Natural killer cell (primary cell): ENCODE measurements at regions not wholly inside any gene's neighbourhood (a gene's known extent, or its start where the extent isn't known, plus 50 kb on each side); places are given as distances from the start of the nearest gene placed in this dataset.
"Not testable (repeated sequence)": the region's sequence is repeated elsewhere in the genome, so short reads cannot be mapped to it uniquely, and the experiment has no call there.

Experiments
- ATAC-seq, 3 donors: fragments of 150-1000 bp in 2 of 3; fragments of 200-7000 bp in 1 of 3; cut with Tn5 transposase; 1 replicate in 1 of 3; 2 replicates in 2 of 3; pipeline ENCODE4 v1.10.0; 2021; ENCODE audit warnings: mild to moderate bottlenecking in 2 of 3, moderate library complexity in 2 of 3
- DNase-seq, 2 donors: peaks; one replicate each; pipeline versions ENCODE4 v3.0.0 to v3.0.0-alpha.2; 2013 to 2021; ENCODE audit warnings: mixed read lengths in 1 of 2
- H3K27ac ChIP-seq: one replicate; pipeline ENCODE4 v1.5.1; 2013; ENCODE audit warnings: mild to moderate bottlenecking, low read length
- H3K27me3 ChIP-seq: one replicate; pipeline ENCODE4 v1.6.1; 2013; ENCODE audit warnings: low read length; ENCODE audit not compliant: control insufficient read depth, insufficient read depth
- H3K36me3 ChIP-seq: one replicate; pipeline ENCODE4 v1.6.1; 2013; ENCODE audit warnings: low read length; ENCODE audit not compliant: control insufficient read depth, insufficient read depth
- H3K4me1 ChIP-seq: one replicate; pipeline ENCODE4 v1.6.1; 2013; ENCODE audit warnings: low read length; ENCODE audit not compliant: control insufficient read depth, insufficient read depth
- H3K4me3 ChIP-seq: one replicate; pipeline ENCODE4 v1.5.1; 2013; ENCODE audit warnings: low read length
- H3K9me3 ChIP-seq: one replicate; pipeline ENCODE4 v1.6.1; 2013; ENCODE audit warnings: low read length; ENCODE audit not compliant: control insufficient read depth, insufficient read depth
- H3K27ac Mint-ChIP-seq, 2 donors: one replicate each; pipeline ENCODE4 v1.8.0; 2022; ENCODE audit warnings: mild to moderate bottlenecking in 2 of 2, mixed read lengths in 2 of 2, moderate library complexity in 1 of 2
- H3K27me3 Mint-ChIP-seq, 2 donors: one replicate each; pipeline ENCODE4 v1.8.0; 2022; ENCODE audit warnings: low read depth in 2 of 2, mixed read lengths in 2 of 2
- H3K36me3 Mint-ChIP-seq: one replicate; pipeline ENCODE4 v1.8.0; 2022; ENCODE audit warnings: mixed read lengths
- H3K4me1 Mint-ChIP-seq, 2 donors: one replicate each; pipeline ENCODE4 v1.8.0; 2022; ENCODE audit warnings: mixed read lengths in 2 of 2
- H3K4me3 Mint-ChIP-seq: one replicate; pipeline ENCODE4 v1.8.0; 2022; ENCODE audit warnings: mild to moderate bottlenecking, moderate library complexity, mixed read lengths
- H3K9me3 Mint-ChIP-seq, 2 donors: one replicate each; pipeline ENCODE4 v1.8.0; 2022; ENCODE audit warnings: mixed read lengths in 2 of 2
- WGBS: methylation state at CpG from one replicate; pipeline ENCODE4 v1.1.7; 2013; ENCODE audit warnings: missing lambda C conversion rate; ENCODE audit not compliant: insufficient coverage; 5-methylcytosine and 5-hydroxymethylcytosine counted together
- intact Hi-C: fragments of 100-400 bp; cut with micrococcal nuclease; formaldehyde crosslinking; loops from one replicate; pipeline ENCODE4 v1.14.2; 2022
- TF ChIP-seq, protein P1 (sequence below): fragments of 200-600 bp; IDR thresholded peaks from one replicate; pipeline ENCODE4 v1.8.0; 2022; ENCODE audit warnings: antibody characterized with exemption

- Mint-ChIP-seq H3K27me3 (peaks cover 0 to 3% of the 10 kb centered on the region in 2 donors), H3K4me3 (no peak overlapping the region), H3K9me3 (peaks cover 3% of the 10 kb centered on the region in 2 donors), H3K36me3 (no peaks in the 10 kb centered on the region), H3K4me1 (no peaks in the 10 kb centered on the region), H3K27ac (no peak overlapping the region)
- Histone ChIP-seq H3K9me3 (peaks cover 2% of the 10 kb centered on the region), H3K27ac (no peak overlapping the region), H3K4me1 (no peaks in the 10 kb centered on the region), H3K36me3 (no peaks in the 10 kb centered on the region), H3K27me3 (no peaks in the 10 kb centered on the region), H3K4me3 (no peak overlapping the region)
- no peak for ATAC-seq
- intact Hi-C loops = no loop called here
- TF ChIP-seq, protein P1, sequence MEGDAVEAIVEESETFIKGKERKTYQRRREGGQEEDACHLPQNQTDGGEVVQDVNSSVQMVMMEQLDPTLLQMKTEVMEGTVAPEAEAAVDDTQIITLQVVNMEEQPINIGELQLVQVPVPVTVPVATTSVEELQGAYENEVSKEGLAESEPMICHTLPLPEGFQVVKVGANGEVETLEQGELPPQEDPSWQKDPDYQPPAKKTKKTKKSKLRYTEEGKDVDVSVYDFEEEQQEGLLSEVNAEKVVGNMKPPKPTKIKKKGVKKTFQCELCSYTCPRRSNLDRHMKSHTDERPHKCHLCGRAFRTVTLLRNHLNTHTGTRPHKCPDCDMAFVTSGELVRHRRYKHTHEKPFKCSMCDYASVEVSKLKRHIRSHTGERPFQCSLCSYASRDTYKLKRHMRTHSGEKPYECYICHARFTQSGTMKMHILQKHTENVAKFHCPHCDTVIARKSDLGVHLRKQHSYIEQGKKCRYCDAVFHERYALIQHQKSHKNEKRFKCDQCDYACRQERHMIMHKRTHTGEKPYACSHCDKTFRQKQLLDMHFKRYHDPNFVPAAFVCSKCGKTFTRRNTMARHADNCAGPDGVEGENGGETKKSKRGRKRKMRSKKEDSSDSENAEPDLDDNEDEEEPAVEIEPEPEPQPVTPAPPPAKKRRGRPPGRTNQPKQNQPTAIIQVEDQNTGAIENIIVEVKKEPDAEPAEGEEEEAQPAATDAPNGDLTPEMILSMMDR = no peak
- no peak for DNase-seq
Measured at GRCh38 chr7:42642699-42643098, 269.2 kb downstream of the C7orf25 start.

- Histone ChIP-seq H3K4me1 (no peaks in the 10 kb centered on the region), H3K36me3 (no peaks in the 10 kb centered on the region), H3K27me3 (no peaks in the 10 kb centered on the region), H3K4me3 (no peak overlapping the region), H3K27ac (no peak overlapping the region), H3K9me3 (peaks cover 2% of the 10 kb centered on the region)
- no peaks in the 10 kb centered on the region for H3K27me3 Mint-ChIP-seq
- no peak overlapping the region for H3K27ac Mint-ChIP-seq
- 86% methylated on average over 5 of the region's 5 CpGs for WGBS
- TF ChIP-seq, protein P1 = no peak
- peaks cover 0 to 3% of the 10 kb centered on the region in 2 donors for H3K9me3 Mint-ChIP-seq
- DNase-seq = no peak
- no peak for ATAC-seq
- intact Hi-C loops = no loop called here
- no peaks in the 10 kb centered on the region for H3K4me1 Mint-ChIP-seq
- no peak overlapping the region for H3K4me3 Mint-ChIP-seq
- no peaks in the 10 kb centered on the region for H3K36me3 Mint-ChIP-seq
Measured at GRCh38 chr7:42639930-42640329, 271.9 kb downstream of the C7orf25 start.

DNA sequence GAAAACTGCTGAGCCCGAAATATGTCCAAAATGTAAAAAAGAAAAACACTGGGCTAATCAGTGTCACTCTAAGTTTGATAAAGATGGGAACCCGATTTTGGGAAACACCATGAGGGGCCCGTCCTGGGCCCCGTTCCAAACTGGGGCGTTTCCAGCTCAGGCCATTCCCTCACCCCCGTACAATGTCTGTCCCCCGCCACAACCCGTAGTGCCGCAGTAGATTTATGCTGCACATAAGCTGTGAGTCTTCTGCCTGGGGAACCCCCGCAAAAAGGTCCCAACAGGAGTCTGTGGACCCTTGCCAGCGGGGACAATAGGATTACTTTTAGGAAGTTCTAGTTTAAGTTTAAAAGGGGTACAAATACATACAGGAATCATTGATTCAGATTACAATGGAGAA is 275.5 kb downstream of the C7orf25 start:
- H3K36me3 Mint-ChIP-seq, H3K4me3 ChIP-seq, H3K27me3 Mint-ChIP-seq, H3K9me3 Mint-ChIP-seq, intact Hi-C loops, H3K4me3 Mint-ChIP-seq, H3K27me3 ChIP-seq, DNase-seq, H3K36me3 ChIP-seq, H3K9me3 ChIP-seq, H3K4me1 ChIP-seq, ATAC-seq, H3K27ac Mint-ChIP-seq, H3K4me1 Mint-ChIP-seq, H3K27ac ChIP-seq: not testable (repeated sequence)
- WGBS = 85% methylated on average over 10 of the region's 11 CpGs

DNA sequence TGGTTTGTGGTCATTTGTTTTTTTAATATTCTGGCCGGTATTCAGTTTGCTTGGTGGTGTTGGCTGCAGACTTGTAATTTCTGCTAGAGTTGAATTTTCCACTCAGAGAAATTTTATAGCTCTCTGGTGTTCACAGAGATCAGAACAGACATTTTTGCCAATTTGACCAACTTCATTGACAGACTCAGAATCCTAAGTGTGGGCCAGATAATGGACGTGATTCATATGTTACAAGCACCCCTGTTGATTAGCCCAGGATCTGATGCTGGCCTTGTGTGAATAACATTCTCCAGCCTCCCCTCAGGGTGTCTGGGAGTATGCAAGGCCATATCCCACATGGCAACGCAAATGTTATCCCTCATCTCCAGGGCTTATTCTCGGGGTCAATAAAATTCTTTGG is 283.8 kb downstream of the C7orf25 start:
- Mint-ChIP-seq H3K36me3 (no peaks in the 10 kb centered on the region), H3K9me3 (peaks cover 0 to 2% of the 10 kb centered on the region in 2 donors), H3K4me3 (no peak overlapping the region), H3K27ac (no peak overlapping the region), H3K27me3 (peaks cover 7 to 10% of the 10 kb centered on the region in 2 donors), H3K4me1 (peaks cover 0 to 5% of the 10 kb centered on the region in 2 donors)
- 85% methylated on average over 3 of the region's 4 CpGs for WGBS
- ATAC-seq = no peak
- H3K9me3 ChIP-seq = no peaks in the 10 kb centered on the region
- no peak for DNase-seq
- TF ChIP-seq, protein P1 = no peak
- intact Hi-C loops = no loop called here
- peaks cover 5% of the 10 kb centered on the region for H3K27me3 ChIP-seq
- H3K36me3 ChIP-seq = no peaks in the 10 kb centered on the region
- H3K27ac ChIP-seq = no peak overlapping the region
- H3K4me3 ChIP-seq = no peak overlapping the region
- no peaks in the 10 kb centered on the region for H3K4me1 ChIP-seq
